Hematopoietic multipotent progenitor cell treated with erythropoietin and hydrocortisone succinate and interleukin-3 and kit ligand, for 15 days (in vitro differentiated cells): ENCODE measurements at regions not wholly inside any gene's neighbourhood (a gene's known extent, or its start where the extent isn't known, plus 50 kb on each side); places are given as distances from the start of the nearest gene placed in this dataset.

Experiments
- DNase-seq: peaks from one replicate; pipeline ENCODE4 v3.0.0-alpha.2; 2015; ENCODE audit warnings: low spot score

GRCh38 chr6:1551249-1551648 lies 58.5 kb upstream of the FOXC1 start:
- DNase-seq = no peak

DNA sequence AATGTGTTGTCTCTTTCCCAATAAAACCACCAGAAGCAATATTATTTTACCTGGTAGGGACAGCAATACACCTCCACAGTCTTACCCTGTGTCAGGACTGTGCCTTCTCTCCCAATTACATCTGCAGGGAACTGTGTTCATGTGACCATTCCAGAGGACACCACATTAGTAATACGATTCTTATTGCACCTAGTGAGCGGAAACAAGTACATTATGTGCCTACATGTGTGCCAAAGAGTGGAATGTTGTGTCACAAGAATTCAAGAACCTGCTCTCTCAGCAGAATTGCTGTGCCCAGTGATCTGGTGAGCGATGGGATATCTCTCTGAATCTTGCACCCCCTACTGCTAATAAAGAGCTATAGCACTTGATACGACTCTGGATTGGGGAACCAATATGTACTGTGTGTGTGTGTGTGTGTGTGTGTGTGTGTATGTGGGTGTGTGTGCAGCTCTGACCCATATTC lies 57.4 kb upstream of the FOXC1 start:
- no peak for DNase-seq

GRCh38 chr6:1553562-1554083 lies 56.1 kb upstream of the FOXC1 start:
- no peak for DNase-seq

DNA sequence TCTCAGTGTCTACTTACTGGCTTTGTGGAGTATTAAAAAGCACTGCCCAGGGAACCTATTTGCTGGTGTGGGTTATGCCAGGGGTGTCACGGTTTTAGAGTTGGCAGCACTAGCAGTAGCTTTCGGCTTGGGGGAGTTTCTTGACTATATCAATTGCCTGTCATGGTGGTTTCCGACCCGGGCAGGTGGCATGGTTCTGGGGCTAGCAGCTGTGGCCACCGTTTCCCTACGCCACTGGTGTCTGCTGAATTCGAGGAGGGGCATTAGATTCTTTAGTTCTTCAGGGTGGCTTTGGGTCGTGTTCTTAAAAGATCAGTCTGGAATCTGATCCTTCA lies 55.6 kb upstream of the FOXC1 start:
- no peak for DNase-seq

GRCh38 chr6:1554476-1555310 lies 55.0 kb upstream of the FOXC1 start:
- no peak for DNase-seq

GRCh38 chr6:1558388-1558787 lies 51.3 kb upstream of the FOXC1 start:
- DNase-seq = no peak
